ENCODE measurements at regions not wholly inside any gene's neighbourhood (a gene's known extent, or its start where the extent isn't known, plus 50 kb on each side); places are given as distances from the start of the nearest gene placed in this dataset.

- TF ChIP-seq CTCF (conservative IDR thresholded peaks at IDR 0.05) (no peak), EZH2 (IDR thresholded peaks at IDR 0.05; ENCODE audit: low read depth) (no peak)
These were observed 204.6 kb downstream of the CBLN4 start for GRCh38 chr20:55800552-55801245.

Measured in PC-9 (cell line).